Endothelial cell of umbilical vein (primary cell): ENCODE measurements at regions not wholly inside any gene's neighbourhood (a gene's known extent, or its start where the extent isn't known, plus 50 kb on each side); places are given as distances from the start of the nearest gene placed in this dataset.

ENCODE experiments used
- BruUV-seq: library from RNA; stranded (reverse); fragments of 400-500 nt; replicated peaks from 2 replicates; lab custom pipeline; 2021; lab: Mats Ljungman, UMichigan
- CTCF ChIA-PET: fragments of 300-600, 350-600 bp; sonication (Branson Sonifier 250); formaldehyde crosslinking; loops from one replicate; lab custom pipeline; 2021; ENCODE audit warnings: antibody characterized with exemption, inconsistent platforms; lab: Charles Lee
- POLR2A ChIA-PET: fragments of 300-600, 350-600 bp; sonication (Branson Sonifier 250); formaldehyde crosslinking; loops from one replicate; lab custom pipeline; 2021; ENCODE audit warnings: antibody characterized with exemption, inconsistent platforms; lab: Charles Lee
- DNase-seq: peaks from one replicate; pipeline ENCODE4 v3.0.0-alpha.2; 2011; ENCODE audit warnings: low read depth, low spot score
- FAIRE-seq: peaks from 2 replicates; lab custom pipeline; 2011; peaks lifted over from hg19 to GRCh38; lab: Jason Lieb, UNC
- H2AFZ ChIP-seq: 2 replicates; pipeline ENCODE4 v1.6.0; 2012; ENCODE audit warnings: low read depth, low read length, control low read depth, inconsistent platforms
- H3K27ac ChIP-seq: 2 replicates; pipeline ENCODE4 v1.5.1; 2011; ENCODE audit warnings: low read depth, mild to moderate bottlenecking, control low read depth, low read length, moderate library complexity; ENCODE audit not compliant: insufficient read depth
- H3K27me3 ChIP-seq, 2 experiments: 2 replicates each; pipeline versions ENCODE4 v1.6.0 to v1.6.1; 2011; ENCODE audit warnings: low read length in 2 of 2, mixed read lengths in 1 of 2; ENCODE audit not compliant: control insufficient read depth in 2 of 2, insufficient read depth in 2 of 2
- H3K36me3 ChIP-seq, 2 experiments: 2 replicates in 1 of 2; 3 replicates in 1 of 2; pipeline ENCODE4 v1.5.1; 2011; ENCODE audit warnings: low read length in 2 of 2, mild to moderate bottlenecking in 1 of 2, moderate library complexity in 1 of 2; ENCODE audit not compliant: control insufficient read depth in 2 of 2, insufficient read depth in 2 of 2; ENCODE audit errors: extremely low read depth in 1 of 2
- H3K4me1 ChIP-seq: 3 replicates; pipeline ENCODE4 v1.5.1; 2011; ENCODE audit warnings: mild to moderate bottlenecking, low read length; ENCODE audit not compliant: control insufficient read depth, insufficient read depth; ENCODE audit errors: extremely low read depth
- H3K4me2 ChIP-seq: 2 replicates; pipeline ENCODE4 v1.6.1; 2011; ENCODE audit warnings: low read length, control low read depth, mixed read lengths; ENCODE audit not compliant: insufficient read depth
- H3K4me3 ChIP-seq, 3 experiments: fragments of 200-600 bp in 1 of 3; sonication (generic), shearing (Covaris generic) in 1 of 3; replicated peaks in 1 of 3; 2 replicates each; pipeline ENCODE4 v1.5.1; 2011 to 2016; ENCODE audit warnings: control low read depth in 3 of 3, low read length in 3 of 3, mild to moderate bottlenecking in 2 of 3, inconsistent platforms in 1 of 3, low read depth in 1 of 3, moderate library complexity in 1 of 3; ENCODE audit not compliant: insufficient read depth in 1 of 3
- H3K79me2 ChIP-seq: 2 replicates; pipeline ENCODE4 v1.6.0; 2012; ENCODE audit warnings: low read length, inconsistent platforms; ENCODE audit not compliant: control insufficient read depth, insufficient read depth
- H3K9ac ChIP-seq: replicated peaks from 2 replicates; pipeline ENCODE3; 2011; ENCODE audit warnings: low read length, control low read depth; ENCODE audit not compliant: insufficient read depth; ENCODE audit errors: extremely low read depth
- H3K9me1 ChIP-seq: replicated peaks from 3 replicates; pipeline ENCODE4 v1.6.0; 2011; ENCODE audit warnings: mild to moderate bottlenecking, low read length; ENCODE audit not compliant: control insufficient read depth, insufficient read depth; ENCODE audit errors: extremely low read depth
- H3K9me3 ChIP-seq: replicated peaks from 2 replicates; pipeline ENCODE4 v1.5.1; 2012; ENCODE audit warnings: low read length, inconsistent platforms; ENCODE audit not compliant: control insufficient read depth, insufficient read depth
- H4K20me1 ChIP-seq: replicated peaks from 2 replicates; pipeline ENCODE3; 2011; ENCODE audit warnings: mild to moderate bottlenecking, low read length; ENCODE audit not compliant: control insufficient read depth, insufficient read depth; ENCODE audit errors: extremely low read depth
- CTCF ChIP-seq, 2 donors: IDR thresholded peaks; 1 replicate in 1 of 2; 2 replicates in 1 of 2; pipeline ENCODE4 v1.5.1; 2011; ENCODE audit warnings: low read length in 2 of 2, mild to moderate bottlenecking in 2 of 2, moderate library complexity in 2 of 2, control low read depth in 1 of 2, inconsistent platforms in 1 of 2, low read depth in 1 of 2; ENCODE audit not compliant: insufficient read depth in 1 of 2; ENCODE audit errors: extremely low read depth in 1 of 2
- EZH2 ChIP-seq: IDR thresholded peaks from 2 replicates; pipeline ENCODE4 v1.6.1; 2012; ENCODE audit warnings: borderline replicate concordance, low read depth, mild to moderate bottlenecking, moderate library complexity, low read length, inconsistent platforms; ENCODE audit not compliant: severe bottlenecking
- FOS ChIP-seq: IDR thresholded peaks from 2 replicates; pipeline ENCODE4 v1.6.1; 2011; ENCODE audit warnings: mild to moderate bottlenecking, low read length, moderate library complexity, borderline replicate concordance; ENCODE audit not compliant: insufficient read depth
- GATA2 ChIP-seq: IDR thresholded peaks from 2 replicates; pipeline ENCODE4 v1.7.0; 2011; ENCODE audit warnings: low read depth, mild to moderate bottlenecking, moderate library complexity, mixed read lengths, low read length; ENCODE audit not compliant: insufficient read length, insufficient read depth
- JUN ChIP-seq: IDR thresholded peaks from 2 replicates; pipeline ENCODE4 v1.6.1; 2011; ENCODE audit warnings: borderline replicate concordance, low read depth; ENCODE audit not compliant: insufficient read length, insufficient read depth
- MYC ChIP-seq: IDR thresholded peaks from one replicate; pipeline ENCODE4 v1.6.1; 2011; ENCODE audit warnings: mild to moderate bottlenecking, low read depth, low read length
- POLR2A ChIP-seq: IDR thresholded peaks from 2 replicates; pipeline ENCODE4 v1.6.1; 2012; ENCODE audit warnings: low read depth, mild to moderate bottlenecking, control low read depth, low read length
- POLR2AphosphoS5 ChIP-seq: IDR thresholded peaks from 2 replicates; pipeline ENCODE4 v1.6.1; 2012; ENCODE audit warnings: low read depth, mild to moderate bottlenecking, control low read depth, low read length, moderate library complexity; ENCODE audit not compliant: insufficient read depth
- dilution Hi-C: fragments of 300-500 bp; cut with MboI; formaldehyde crosslinking; loops from one replicate; pipeline ENCODE4 v1.15.0; 2019; ENCODE audit warnings: low sequenced_read_pairs; ENCODE audit not compliant: extremely low pct_ligation_motif_present
- intact Hi-C: fragments of 100-400 bp; cut with micrococcal nuclease; formaldehyde crosslinking; loops from one replicate; pipeline ENCODE4 v1.10.0; 2022
- TF ChIP-seq, protein P1 (sequence below): IDR thresholded peaks from 2 replicates; pipeline ENCODE4 v1.6.1; 2011; ENCODE audit not compliant: insufficient read depth, insufficient read length

GRCh38 chr14:65860956-65861611 lies 448.6 kb downstream of the FUT8 start:
- no TSS peak for BruUV-seq

More at GRCh38 chr14:65860956-65861611, 448.6 kb downstream of the FUT8 start:
- H3K27me3 ChIP-seq = no peaks in the 10 kb centered on the region
- CTCF ChIA-PET = no interaction called here
- intact Hi-C loops = no loop called here
- no peak overlapping the region for H3K4me3 ChIP-seq
- H3K27ac ChIP-seq = no peak overlapping the region
- no peak overlapping the region for H2AFZ ChIP-seq
- H3K79me2 ChIP-seq = no peaks in the 10 kb centered on the region
- DNase-seq = no peak
- H3K9me1 ChIP-seq = no peaks in the 10 kb centered on the region
- POLR2A ChIA-PET = no interaction called here
- TF ChIP-seq, protein P1, sequence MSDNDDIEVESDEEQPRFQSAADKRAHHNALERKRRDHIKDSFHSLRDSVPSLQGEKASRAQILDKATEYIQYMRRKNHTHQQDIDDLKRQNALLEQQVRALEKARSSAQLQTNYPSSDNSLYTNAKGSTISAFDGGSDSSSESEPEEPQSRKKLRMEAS = no peak
- no peak for TF ChIP-seq FOS
- no peak for TF ChIP-seq POLR2AphosphoS5
- TF ChIP-seq EZH2 = no peak
- no peak for TF ChIP-seq CTCF (IDR thresholded peaks at IDR 0.05; ENCODE audit: extremely low read depth in 1 of 2, insufficient read depth in 1 of 2, low read depth in 1 of 2, low read length in 2 of 2)
- TF ChIP-seq GATA2 = no peak
- TF ChIP-seq POLR2A = no peak
- TF ChIP-seq MYC = no peak
- TF ChIP-seq JUN = no peak
- H4K20me1 ChIP-seq = no peaks in the 10 kb centered on the region
- dilution Hi-C loops = no loop called here
- H3K4me1 ChIP-seq = no peaks in the 10 kb centered on the region
- H3K9ac ChIP-seq = no peak overlapping the region
- no peaks in the 10 kb centered on the region for H3K36me3 ChIP-seq
- H3K9me3 ChIP-seq = no peaks in the 10 kb centered on the region
- no peak for FAIRE-seq
- H3K4me2 ChIP-seq = no peak overlapping the region
